Lung (tissue), 11 donors: ENCODE measurements at regions not wholly inside any gene's neighbourhood (a gene's known extent, or its start where the extent isn't known, plus 50 kb on each side); places are given as distances from the start of the nearest gene placed in this dataset.

ENCODE experiments used
- ATAC-seq: fragments of 200-7000 bp; cut with Tn5 transposase; one replicate; pipeline ENCODE4 v1.9.1; 2020; ENCODE audit warnings: moderate number of reproducible peaks; ENCODE audit not compliant: insufficient read depth, low FRiP score
- DNase-seq, 3 donors: peaks; one replicate each; pipeline ENCODE4 v3.0.0-alpha.2; 2013 to 2017
- H3K27ac ChIP-seq, 2 donors: one replicate each; pipeline ENCODE4 v1.5.1; 2013; ENCODE audit warnings: mild to moderate bottlenecking in 2 of 2, moderate library complexity in 2 of 2, control low read depth in 1 of 2, inconsistent platforms in 1 of 2, low read depth in 1 of 2, low read length in 1 of 2
- H3K27me3 ChIP-seq, 3 donors: one replicate each; pipeline ENCODE4 v1.5.1; 2013; ENCODE audit warnings: low read length in 2 of 3; ENCODE audit not compliant: control insufficient read depth in 3 of 3, insufficient read depth in 3 of 3
- H3K36me3 ChIP-seq, 4 donors: one replicate each; pipeline ENCODE4 v1.5.1; 2013; ENCODE audit warnings: low read length in 4 of 4, mild to moderate bottlenecking in 1 of 4, moderate library complexity in 1 of 4; ENCODE audit not compliant: control insufficient read depth in 4 of 4, insufficient read depth in 4 of 4
- H3K4me1 ChIP-seq, 5 donors: one replicate each; pipeline ENCODE4 v1.5.1; 2013; ENCODE audit warnings: low read length in 5 of 5, mild to moderate bottlenecking in 2 of 5, moderate library complexity in 1 of 5; ENCODE audit not compliant: control insufficient read depth in 5 of 5, insufficient read depth in 5 of 5
- H3K4me3 ChIP-seq: one replicate; pipeline ENCODE4 v1.5.1; 2013; ENCODE audit warnings: mild to moderate bottlenecking, control low read depth, moderate library complexity
- H3K9ac ChIP-seq, 2 donors: one replicate each; pipeline ENCODE4 v1.5.1; 2013; ENCODE audit warnings: low read length in 2 of 2, control low read depth in 1 of 2; ENCODE audit not compliant: insufficient read depth in 1 of 2
- H3K9me3 ChIP-seq, 4 donors: one replicate each; pipeline ENCODE4 v1.5.1; 2013; ENCODE audit warnings: low read length in 3 of 4, mild to moderate bottlenecking in 1 of 4, moderate library complexity in 1 of 4; ENCODE audit not compliant: control insufficient read depth in 4 of 4, insufficient read depth in 3 of 4
- CTCF ChIP-seq: IDR thresholded peaks from 2 replicates; pipeline ENCODE4 v1.5.1; 2012; ENCODE audit warnings: mild to moderate bottlenecking; ENCODE audit errors: control extremely low read depth, extremely low read depth
- WGBS, 2 donors: extraction: QIAGEN DNeasy Blood & Tissue Kit; methylation state at CpG; one replicate each; pipeline ENCODE4 v1.1.7; 2013; 5-methylcytosine and 5-hydroxymethylcytosine counted together
- donor health status: control.
- donor health status: control.
- donor health status: Bipolar disorder and iron deficiency.
- donor health status: healthy.
- donor health status: DM: yes; HTN: yes; CAD: no.

- no peaks in the 10 kb centered on the region for H3K27me3 ChIP-seq
These were observed 103.8 kb upstream of the BLID start for GRCh38 chr11:122219791-122220190.

GRCh38 chr11:122215244-122215992 lies 99.4 kb upstream of the BLID start:
- Histone ChIP-seq H3K27me3 (no peaks in the 10 kb centered on the region), H3K9me3 (no peaks in the 10 kb centered on the region), H3K9ac (no peak overlapping the region), H3K27ac (no peak overlapping the region), H3K36me3 (no peaks in the 10 kb centered on the region), H3K4me1 (peaks cover 0 to 10% (median 2%) of the 10 kb centered on the region in 5 donors), H3K4me3 (no peak overlapping the region)
- ATAC-seq (peak; percentile 79), DNase-seq (peak; percentile 81 to 86 (median 83))
- TF ChIP-seq CTCF = peak; percentile 66
- WGBS, 2 donors = 32% methylated on average over 11 of the region's 11 CpGs

More at GRCh38 chr11:122219791-122220190, 103.8 kb upstream of the BLID start:
- H3K4me3 ChIP-seq = no peak overlapping the region
- H3K9ac ChIP-seq = no peak overlapping the region
- WGBS, 2 donors = 87 to 94% methylated on average over 3 of the region's 3 CpGs
- ATAC-seq = no peak
- no peak for DNase-seq
- H3K4me1 ChIP-seq = peaks cover 0 to 12% (median 0%) of the 10 kb centered on the region in 5 donors
- H3K9me3 ChIP-seq = no peaks in the 10 kb centered on the region
- no peaks in the 10 kb centered on the region for H3K36me3 ChIP-seq
- TF ChIP-seq CTCF = no peak
- no peak overlapping the region for H3K27ac ChIP-seq

GRCh38 chr11:122214567-122214966 lies 98.6 kb upstream of the BLID start:
- ATAC-seq (no peak), DNase-seq (no peak)
- H3K27ac ChIP-seq = no peak overlapping the region
- H3K36me3 ChIP-seq = no peaks in the 10 kb centered on the region
- no peak overlapping the region for H3K4me3 ChIP-seq
- no peak overlapping the region for H3K9ac ChIP-seq
- 67 to 83% methylated on average over 2 of the region's 2 CpGs for WGBS, 2 donors
- no peak for TF ChIP-seq CTCF
- no peaks in the 10 kb centered on the region for H3K9me3 ChIP-seq
- peaks cover 0 to 18% (median 4%) of the 10 kb centered on the region in 5 donors for H3K4me1 ChIP-seq
- H3K27me3 ChIP-seq = no peaks in the 10 kb centered on the region
